PFSK-1 (cell line): ENCODE measurements at regions not wholly inside any gene's neighbourhood (a gene's known extent, or its start where the extent isn't known, plus 50 kb on each side); places are given as distances from the start of the nearest gene placed in this dataset.

ENCODE experiments used
- FOXP2 ChIP-seq: optimal IDR thresholded peaks from 2 replicates; pipeline ENCODE3; 2011; ENCODE audit warnings: borderline replicate concordance, control low read depth, inconsistent platforms; ENCODE audit not compliant: insufficient read depth; ENCODE audit errors: extremely low read length, extremely low read depth
- POLR2AphosphoS5 ChIP-seq: IDR thresholded peaks from 2 replicates; pipeline ENCODE4 v1.6.1; 2012; ENCODE audit warnings: low read depth, mild to moderate bottlenecking, control low read depth, low read length, moderate library complexity
- REST ChIP-seq, 2 experiments: IDR thresholded peaks; 2 replicates each; pipeline versions ENCODE4 v1.6.1 to v1.8.0; 2011 to 2012; ENCODE audit warnings: low read depth in 2 of 2, low read length in 2 of 2, control low read depth in 1 of 2, inconsistent platforms in 1 of 2, mild to moderate bottlenecking in 1 of 2, moderate library complexity in 1 of 2; ENCODE audit not compliant: insufficient read depth in 1 of 2
- SIN3A ChIP-seq: IDR thresholded peaks from 2 replicates; pipeline ENCODE4 v1.6.1; 2012; ENCODE audit warnings: mild to moderate bottlenecking, low read length, moderate library complexity, borderline replicate concordance; ENCODE audit not compliant: insufficient read depth
- TAF1 ChIP-seq: IDR thresholded peaks from 2 replicates; pipeline ENCODE4 v1.6.1; 2012; ENCODE audit warnings: low read length, control low read depth, borderline replicate concordance; ENCODE audit not compliant: insufficient read depth

DNA sequence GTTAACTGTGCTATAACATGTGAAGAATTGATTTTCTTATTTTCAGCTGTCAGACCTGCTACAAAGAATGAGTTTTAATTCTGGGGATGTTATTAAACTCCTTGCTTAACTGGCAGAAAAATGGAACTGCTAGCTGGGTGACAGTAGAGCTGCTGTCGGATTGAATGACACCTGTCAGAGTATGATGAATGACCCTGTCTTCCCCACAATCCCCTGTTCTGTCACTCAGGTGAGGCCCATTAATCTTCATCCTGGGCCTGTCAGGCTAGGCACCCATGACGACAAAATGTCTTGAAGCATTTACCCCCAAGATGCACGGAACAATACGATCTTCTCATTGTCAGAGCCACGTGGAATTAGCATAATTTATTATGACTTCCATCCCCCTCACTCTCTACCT, 129.9 kb upstream of the ETAA1 start:
- TF ChIP-seq FOXP2 (no peak), POLR2AphosphoS5 (no peak), TAF1 (no peak), SIN3A (no peak), REST (IDR thresholded peaks at IDR 0.05; ENCODE audit: insufficient read depth in 1 of 2, low read depth in 2 of 2, low read length in 2 of 2) (no peak)

- TF ChIP-seq POLR2AphosphoS5, result no peak
These were observed 128.3 kb upstream of the ETAA1 start for GRCh38 chr2:67268797-67269196.

- no peak for TF ChIP-seq REST (IDR thresholded peaks at IDR 0.05; ENCODE audit: insufficient read depth in 1 of 2, low read depth in 2 of 2, low read length in 2 of 2)
- no peak for TF ChIP-seq SIN3A
- TF ChIP-seq POLR2AphosphoS5, result no peak
- no peak for TF ChIP-seq TAF1
These were observed 124.9 kb upstream of the ETAA1 start for GRCh38 chr2:67272195-67272594.

- TF ChIP-seq FOXP2 (no peak), SIN3A (no peak), TAF1 (no peak), POLR2AphosphoS5 (no peak), REST (IDR thresholded peaks at IDR 0.05; ENCODE audit: insufficient read depth in 1 of 2, low read depth in 2 of 2, low read length in 2 of 2) (no peak)
These were observed 119.7 kb upstream of the ETAA1 start for GRCh38 chr2:67277450-67277849.

DNA sequence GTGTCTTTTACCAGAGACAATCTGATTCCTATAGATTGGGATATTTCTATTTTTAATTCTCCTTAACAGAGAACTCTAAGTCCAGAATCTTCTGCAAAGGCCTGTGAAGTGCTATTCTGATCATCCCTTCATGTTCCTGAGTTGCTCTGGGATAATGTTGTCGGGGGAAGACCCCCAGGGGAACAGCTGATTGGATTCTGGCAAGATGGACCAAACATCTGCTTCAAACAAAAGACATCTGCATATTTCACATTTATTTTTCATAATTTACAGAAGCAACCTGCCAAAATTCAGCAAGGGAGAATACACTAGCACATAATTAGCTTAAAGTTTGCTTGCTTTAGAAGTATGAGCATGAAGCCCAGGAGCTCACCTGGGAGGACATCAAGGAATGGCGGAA, 116.0 kb upstream of the ETAA1 start:
- TF ChIP-seq POLR2AphosphoS5, result no peak
- no peak for TF ChIP-seq REST (IDR thresholded peaks at IDR 0.05; ENCODE audit: insufficient read depth in 1 of 2, low read depth in 2 of 2, low read length in 2 of 2)
- no peak for TF ChIP-seq FOXP2
- TF ChIP-seq SIN3A, result no peak

DNA sequence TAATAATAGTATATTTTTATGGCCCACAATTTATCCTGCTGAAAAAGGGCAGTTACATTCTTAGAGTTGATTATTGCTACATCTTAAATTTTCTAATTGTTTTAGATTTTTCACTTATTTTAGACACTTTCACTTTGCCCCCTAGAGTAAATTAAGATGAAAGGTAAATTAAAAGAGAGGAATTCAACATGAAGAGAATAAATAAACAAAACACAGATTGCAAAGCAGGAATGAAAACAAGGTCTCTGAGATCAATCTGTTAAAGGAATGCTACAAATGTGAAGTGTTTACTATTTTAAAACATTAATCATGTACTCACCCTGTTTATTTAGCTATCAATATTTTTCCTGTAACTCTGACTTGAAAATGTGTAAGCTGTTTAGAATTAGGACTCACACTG, 113.5 kb upstream of the ETAA1 start:
- TF ChIP-seq TAF1 (no peak), POLR2AphosphoS5 (no peak), SIN3A (no peak), FOXP2 (no peak), REST (IDR thresholded peaks at IDR 0.05; ENCODE audit: insufficient read depth in 1 of 2, low read depth in 2 of 2, low read length in 2 of 2) (no peak)
